Hematopoietic multipotent progenitor cell (in vitro differentiated cells): ENCODE measurements at regions not wholly inside any gene's neighbourhood (a gene's known extent, or its start where the extent isn't known, plus 50 kb on each side); places are given as distances from the start of the nearest gene placed in this dataset.

Experiments
- DNase-seq, 3 donors: peaks; one replicate each; pipeline ENCODE4 v3.0.0-alpha.2; 2011 to 2015; ENCODE audit warnings: low read depth in 2 of 3, low spot score in 2 of 3

DNA sequence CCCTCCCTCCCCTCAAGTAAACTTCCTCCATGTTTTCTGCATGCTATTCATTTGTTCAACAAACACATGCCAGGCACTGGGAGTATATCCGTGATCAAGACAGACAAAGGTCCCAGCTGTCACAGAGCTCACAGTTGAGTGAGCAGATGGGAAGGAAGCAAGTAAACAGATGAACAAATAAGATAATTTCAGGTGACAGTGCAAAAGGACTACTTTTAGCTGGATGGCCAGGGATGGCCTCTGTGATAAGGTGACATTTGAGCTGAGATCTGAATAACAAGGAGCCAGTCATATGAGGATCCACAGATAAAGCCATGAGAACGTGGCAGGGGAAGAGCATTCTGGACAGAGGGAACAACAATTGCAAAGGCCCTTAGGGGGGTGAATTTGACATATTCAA lies 121.7 kb upstream of the RAD23B start:
- DNase-seq, result no peak

DNA sequence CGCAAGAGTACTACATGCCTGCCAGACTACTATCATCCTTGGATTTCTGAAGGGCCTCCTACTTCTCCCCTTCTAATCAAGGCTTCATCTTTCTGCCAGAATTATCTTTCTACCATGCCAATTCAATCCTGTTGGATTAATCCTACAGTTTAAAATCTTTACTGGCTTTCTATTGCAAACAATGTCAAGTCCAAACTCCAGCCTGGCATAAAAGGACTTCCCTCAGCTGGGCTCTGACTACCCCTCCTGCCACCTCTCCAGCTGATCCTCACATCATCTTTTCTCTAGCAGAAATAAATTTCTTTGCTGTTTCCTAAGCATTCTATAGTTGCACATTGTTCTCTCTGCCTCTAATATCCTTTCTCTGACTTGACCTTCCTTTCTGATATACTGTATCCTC lies 119.7 kb upstream of the RAD23B start:
- no peak for DNase-seq

DNA sequence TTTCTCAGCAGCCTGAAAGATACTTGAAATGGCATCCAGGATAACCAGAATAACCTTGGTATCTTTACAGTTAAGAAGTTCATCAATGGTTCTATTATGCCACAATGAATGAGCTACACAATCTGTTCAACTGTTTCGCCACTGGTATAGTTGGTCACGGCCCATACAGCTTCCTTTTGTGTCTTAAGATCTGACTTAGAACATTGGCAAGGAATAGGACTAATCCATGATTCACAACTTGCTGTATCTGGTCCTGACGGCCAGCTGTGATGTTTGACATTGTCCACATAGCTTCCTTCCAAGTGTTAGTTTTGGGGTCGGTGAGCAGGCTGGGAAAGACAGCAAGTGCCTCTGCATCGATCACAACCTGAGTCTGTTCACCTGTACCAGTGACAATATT lies 113.3 kb upstream of the RAD23B start:
- DNase-seq, result no peak

DNA sequence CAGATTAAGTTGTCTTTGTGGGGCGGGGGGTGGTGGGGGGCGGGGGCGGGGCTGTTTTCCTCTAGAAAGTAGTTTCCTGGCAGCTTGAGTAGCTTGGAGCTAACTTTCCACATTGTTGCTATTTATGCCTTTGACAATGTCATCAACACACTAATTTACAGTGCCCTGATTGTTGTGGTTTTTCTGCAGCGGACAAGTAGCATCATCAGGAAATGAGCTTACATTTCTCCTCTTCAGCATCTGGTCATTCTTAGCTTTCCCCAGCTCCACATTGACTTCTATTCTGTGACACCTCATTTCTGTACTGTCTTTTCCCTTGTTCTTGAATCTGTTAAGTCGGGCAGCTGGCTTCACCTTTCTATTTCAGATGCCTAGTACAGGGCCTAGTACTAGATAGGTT lies 112.3 kb upstream of the RAD23B start:
- no peak for DNase-seq

DNA sequence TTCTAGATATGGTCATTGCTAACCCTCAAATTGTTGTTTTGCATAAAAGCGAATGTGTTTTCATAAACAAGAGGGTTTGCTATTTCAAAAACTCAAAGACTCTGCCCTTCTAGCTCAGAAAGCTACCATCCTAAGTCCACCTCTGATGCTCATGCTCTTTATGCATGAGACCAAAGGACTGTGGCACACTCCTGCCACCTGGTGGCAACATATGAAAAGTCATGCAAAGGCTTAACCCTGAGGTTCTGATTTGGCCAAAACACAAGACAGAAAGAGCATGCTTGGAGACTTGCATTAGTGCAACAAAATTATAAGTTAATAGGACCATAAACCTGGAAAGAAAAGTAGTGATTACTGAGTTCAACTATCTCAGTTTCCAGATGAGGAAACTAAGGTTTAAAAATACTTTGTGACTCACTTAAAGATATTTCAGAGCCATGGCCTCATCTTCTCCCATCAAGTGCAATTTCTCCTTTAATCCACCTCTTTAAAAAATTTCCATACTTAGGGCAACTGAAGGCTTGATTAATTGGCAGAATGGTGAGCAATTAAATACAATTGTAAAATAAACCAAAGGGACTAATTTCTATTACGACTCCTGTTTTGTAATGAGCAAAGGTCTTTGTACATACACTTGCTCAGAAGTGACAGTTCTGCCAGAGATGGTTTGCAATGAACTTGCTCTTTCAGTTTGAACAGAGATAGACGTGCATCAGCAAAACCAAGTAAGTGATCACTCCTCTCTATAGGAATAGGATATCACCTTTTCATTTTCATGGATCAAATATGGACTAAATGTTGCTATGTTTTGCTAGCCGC lies 110.7 kb upstream of the RAD23B start:
- DNase-seq, result peak; percentile 9 to 85 (median 54)

DNA sequence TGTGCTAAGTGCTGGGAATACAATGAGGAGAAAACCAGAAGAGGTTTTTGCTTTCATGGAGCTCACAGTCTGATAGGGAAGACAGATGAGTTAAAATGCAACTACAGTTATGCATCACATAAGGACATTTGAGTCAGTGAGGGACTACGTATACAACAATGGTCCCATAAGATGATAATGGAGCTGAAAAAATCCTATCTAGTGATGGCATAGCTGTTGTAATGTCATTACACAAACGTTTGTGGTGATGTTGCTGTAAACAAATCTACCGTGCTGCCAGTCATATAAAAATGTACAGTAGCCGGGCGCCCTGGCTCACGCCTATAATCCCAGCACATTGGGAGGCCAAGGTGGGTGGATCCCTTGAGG lies 110.1 kb upstream of the RAD23B start:
- DNase-seq, result no peak

DNA sequence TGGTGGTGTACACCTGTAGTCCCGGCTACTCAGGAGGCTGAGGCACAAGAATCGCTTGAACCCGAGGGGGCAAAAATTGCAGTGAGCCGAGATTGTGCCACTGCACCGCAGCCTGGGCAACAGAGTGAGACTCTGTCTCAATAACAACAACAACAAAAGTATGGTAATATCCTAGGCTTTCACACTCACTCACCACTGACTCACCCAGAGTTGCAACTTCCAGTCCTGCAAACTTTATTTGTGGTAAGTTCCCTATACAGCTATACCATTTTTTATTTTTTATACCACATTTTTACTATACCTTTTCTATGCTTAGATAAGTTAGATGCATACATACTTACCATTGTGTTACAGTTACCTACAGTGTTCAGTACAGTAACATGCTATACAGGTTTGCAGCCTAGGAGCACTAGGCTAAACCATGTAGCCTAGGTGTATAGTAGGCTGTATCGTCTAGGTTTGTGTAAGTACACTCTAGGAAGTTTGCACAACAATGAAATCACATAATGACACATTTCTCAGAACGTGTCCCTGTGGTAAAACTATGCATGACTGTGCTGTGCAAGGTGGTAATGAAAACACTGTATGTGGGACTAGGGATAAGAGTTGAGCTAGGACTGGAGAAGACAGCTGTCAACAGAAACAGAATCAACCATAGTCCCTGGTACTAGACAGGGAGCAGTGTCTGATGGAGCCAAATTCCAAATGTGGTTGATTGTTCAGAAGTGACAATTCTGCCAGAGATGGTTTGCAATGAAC lies 109.5 kb upstream of the RAD23B start:
- DNase-seq, result no peak

DNA sequence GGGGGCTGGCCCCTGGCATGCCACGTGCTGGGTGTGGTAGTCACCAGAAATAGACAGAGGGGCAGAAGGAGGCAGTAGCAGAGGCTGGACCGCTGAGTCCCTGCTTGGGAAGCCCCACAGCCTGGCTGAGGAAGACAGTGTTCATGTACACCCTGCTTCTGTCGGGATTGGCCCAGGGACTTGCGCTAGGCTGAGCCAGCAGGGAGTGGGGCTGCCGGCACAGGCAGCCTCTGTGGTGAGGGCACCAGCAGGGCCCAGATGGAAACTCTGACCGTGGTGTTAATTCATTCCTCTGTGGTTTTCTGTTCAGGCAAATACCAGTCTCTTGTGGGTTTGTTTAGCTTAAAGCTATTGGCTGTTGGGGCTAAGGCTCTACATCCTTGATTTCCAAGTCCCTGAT lies 108.6 kb upstream of the RAD23B start:
- no peak for DNase-seq

DNA sequence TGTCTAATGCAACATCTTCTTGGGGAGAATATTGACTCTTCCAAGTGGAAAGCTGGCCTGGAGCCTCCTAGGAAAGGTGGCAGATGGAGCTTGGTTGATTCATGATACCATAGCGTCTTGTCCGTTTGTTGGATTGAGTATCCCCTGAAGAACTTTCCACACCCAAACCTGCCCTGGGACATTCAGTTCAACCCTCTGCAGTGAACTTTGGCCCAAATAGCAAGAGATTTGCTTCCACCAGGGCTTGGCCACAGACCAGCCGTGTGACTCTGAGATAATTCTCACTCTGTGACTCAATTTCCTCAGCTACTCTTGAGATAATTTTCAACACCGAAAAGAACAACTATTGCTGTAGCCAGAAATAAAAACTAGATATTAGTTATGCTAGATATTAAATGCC lies 108.0 kb upstream of the RAD23B start:
- DNase-seq, result no peak

DNA sequence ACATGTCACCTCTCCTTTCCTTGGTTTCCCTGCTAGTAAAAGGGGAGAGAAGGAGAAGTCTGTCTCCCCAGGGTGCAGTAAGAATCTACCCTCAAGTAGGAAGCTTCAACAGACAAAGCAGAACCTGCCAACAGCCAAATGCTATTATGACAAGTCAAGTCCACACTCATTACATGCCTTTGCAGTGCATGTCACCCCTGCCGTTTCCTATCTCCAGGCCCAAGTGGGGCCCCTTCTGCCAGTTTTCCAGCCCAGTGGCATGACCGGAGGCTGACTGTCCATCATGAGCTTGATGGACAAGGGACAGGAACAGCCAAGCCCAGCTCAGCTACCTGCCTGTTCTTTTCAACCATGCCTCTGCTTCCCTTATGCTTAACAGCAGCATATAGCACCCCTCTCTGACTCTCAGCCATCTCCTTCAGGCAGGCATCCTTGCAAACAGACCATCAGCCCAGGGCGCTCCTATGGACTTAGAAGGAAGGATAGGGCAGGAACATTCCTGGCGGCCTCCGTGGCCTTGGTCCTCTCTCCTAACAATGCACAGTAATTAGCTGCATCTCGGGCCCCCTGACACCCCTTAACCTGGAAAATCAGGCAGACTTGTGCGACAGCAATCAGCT lies 107.2 kb upstream of the RAD23B start:
- no peak for DNase-seq

DNA sequence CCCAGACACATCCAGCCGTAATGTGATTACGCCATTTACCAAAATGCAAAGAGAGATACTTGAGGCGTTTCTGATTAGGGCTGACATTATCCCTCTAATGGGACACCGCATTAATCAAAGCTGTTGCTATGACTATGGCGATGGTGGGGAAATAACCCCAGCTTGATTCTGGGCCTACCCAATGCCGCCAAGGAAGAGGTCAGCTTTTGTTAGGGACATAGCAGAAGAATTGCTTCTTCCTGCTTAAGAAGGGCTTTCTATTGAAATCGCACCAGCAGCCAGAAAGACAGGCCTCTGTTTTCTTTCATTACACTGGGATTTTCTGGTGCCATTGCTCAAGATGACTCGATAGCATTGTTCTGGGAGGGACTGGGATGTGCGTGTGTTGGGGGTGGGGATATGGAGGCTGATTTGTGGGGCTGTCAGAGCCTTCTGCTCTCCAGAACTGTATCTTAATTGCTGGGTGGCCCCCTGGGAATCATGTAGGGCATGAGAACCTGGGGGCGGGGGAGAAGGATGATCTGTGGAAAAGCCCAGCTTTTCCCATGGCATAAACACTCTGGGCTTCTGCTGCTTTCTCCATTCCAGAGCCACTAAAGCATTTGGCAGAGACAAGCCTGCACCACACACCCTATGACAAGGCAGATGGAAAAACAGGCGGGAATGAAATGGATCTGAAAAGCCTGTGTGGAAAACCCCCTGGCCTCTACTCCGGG lies 106.5 kb upstream of the RAD23B start:
- DNase-seq, result no peak

DNA sequence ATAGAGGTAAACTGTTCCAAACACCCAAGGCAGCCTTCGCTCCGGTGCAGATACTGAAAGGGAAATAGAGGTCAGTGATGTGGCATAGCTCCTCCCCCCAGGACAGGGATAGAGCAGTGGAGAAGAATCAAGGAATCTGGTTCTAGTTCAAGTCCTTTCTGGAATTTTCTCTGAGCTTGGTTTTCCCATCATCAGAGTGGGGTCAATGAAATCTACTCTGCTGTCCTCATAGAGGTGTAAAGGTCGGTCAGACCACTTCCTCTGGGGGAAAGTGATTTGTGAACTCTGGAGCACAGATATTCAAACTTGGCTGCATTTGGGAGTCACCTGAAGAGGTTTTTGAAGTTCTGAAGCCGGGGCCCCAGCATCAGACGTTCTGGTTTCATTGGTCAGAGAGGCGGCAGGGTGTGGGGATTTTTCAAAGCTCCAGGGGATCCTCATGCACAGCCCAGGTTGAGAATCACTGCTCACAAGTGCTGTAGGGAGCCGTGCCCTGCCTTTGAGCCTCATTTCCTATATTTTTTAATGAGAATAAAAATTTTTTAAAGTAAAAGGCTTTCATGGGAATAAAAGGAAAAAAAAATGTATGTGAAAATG lies 105.7 kb upstream of the RAD23B start:
- DNase-seq, result no peak

DNA sequence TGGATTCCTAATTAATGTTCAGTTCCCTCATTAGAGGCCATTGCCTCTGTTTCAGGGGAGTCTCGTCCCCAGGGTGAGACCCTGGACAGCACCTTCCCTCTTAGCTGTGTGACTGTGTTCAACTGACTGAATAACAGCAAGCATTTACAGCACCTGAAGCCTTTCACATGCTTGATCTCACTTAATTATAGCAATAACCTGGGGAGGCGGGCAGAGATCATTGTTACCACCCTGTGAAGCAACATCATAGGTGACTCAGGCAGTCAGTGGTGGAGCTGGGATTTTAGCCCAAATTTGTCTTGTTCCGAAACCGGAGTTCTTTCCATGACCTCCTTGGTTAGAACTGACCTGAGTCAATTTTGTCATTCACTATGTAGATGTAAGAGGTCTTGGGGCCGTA lies 105.2 kb upstream of the RAD23B start:
- DNase-seq, result no peak

DNA sequence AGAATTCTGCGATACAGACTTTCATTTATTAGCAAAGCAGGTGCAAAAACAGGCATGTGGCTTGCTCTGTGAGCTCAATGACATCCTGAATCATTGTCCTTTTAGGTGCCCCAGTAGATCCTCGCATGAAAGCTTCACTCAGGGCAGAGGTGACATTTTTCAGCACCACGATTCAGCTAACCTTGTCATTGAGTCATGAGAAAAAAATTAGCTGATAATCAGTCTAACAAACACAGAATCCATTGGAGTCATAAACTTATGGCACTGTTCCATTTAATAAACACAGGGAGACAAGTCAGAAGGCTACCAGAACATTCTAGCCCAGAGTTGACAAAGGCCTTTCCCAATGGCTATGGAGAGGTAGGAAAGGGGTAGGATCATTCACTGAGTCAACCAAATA lies 104.8 kb upstream of the RAD23B start:
- no peak for DNase-seq

DNA sequence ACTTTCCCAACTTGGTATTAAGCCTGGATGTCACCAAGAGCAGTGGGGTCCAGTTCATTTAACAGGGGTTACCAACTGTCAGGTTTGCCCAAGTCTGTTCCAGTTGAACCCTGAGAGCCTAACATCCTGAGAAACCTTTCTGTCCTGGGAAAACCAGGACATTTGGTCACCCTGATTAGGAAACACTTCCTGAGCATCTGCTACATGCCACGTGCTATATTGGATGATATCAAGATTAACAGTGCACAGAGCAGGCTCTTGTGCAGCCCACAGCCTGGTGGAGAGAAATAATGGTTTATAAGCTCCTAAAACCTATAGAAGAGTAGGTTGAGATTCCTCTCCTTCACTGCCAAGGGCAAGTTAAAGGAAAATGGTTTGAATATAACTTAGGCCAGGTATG lies 102.9 kb upstream of the RAD23B start:
- no peak for DNase-seq

DNA sequence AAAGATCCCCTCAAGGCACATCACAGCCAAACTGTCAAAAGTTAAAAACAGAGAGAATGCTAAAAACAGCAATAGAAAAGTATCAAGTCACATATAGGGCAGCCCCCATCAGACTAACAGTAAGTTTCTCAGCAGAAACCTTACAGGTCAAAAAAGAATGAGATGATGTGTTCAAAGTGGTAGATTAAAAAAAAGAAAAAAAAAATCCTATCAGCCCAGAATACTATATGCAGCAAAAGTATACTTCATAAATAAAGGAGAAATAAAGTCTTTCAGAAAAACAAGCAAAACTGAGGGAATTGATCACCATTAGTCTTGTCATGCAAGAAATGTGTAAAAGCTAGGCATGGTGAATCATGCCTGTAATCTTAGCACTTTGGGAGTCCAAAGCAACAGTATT lies 99.9 kb upstream of the RAD23B start:
- no peak for DNase-seq

DNA sequence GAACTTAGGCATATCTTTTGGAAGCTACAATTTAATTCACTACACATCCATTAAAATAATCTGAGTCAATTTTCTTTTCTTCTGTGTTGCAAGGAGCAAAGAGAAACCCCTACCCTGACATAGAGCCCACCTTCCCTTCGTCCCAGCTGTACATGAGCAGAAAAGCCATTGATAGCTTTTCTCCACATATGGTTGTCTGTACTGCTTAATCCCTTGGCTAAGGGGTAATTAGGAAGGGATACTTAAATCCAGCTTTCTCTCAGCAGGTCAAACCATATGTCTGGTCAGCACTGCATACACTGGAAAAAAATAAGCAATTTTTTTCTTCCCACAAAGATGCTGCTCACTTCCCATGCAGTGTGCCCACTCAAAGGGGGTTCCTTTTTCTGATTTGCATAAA lies 94.7 kb upstream of the RAD23B start:
- DNase-seq, result no peak

DNA sequence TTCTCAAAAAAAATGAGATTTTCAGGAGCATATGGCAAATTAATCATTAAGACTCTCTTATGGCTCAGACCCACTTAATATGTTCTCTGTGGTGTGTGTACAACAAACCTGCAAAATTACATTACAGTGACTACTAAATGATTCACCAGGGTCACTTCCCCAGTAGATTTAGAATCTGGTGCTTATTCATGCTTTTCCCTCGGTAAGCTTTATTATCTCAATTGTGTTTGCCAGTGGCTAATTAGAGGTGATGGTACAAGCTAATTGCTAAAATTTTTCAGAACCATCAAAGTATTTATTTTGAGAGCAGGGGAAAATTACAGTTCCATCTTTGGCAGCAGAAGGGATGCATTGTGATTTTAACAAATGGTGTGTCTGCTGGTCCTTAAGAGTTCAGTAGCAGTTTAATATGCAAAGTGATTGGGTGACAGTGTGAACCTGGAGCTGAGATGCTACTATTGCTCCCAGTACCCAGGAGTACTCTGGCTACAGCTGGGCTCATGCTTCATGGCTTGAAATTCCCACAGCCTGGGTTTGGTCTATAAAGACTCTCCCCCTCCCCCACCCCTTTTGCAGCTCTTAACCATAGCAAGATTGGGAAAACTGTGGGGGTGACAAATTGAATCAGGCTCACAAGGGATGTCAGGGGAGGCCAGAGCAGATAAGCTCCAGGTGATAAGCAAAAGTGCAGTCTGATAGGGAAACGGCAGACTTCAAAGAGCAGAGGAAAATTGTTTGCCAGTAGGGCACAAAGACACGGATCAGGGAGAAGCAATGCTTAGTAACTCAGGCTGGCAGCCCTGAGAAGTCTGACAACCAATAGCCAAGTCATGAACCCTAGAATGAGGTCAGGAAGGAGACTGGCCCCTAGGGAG lies 92.8 kb upstream of the RAD23B start:
- DNase-seq, result no peak

DNA sequence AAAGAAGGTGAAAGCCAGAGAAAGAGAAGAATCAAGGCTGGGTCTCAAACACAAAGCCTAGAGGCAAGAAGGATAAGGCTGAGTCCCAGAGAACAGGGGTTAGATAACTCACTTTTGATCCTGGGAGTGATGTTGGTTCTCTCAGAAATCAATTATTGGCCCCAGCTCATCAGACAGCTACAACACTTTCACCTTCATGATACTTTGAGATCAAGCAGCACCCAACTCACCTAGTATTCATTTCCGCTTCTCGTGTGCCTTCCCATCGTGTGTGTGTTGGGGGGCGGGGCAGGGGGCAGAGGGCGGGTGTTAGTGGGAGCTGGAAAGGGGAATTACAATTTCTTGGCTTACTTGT lies 92.2 kb upstream of the RAD23B start:
- no peak for DNase-seq

DNA sequence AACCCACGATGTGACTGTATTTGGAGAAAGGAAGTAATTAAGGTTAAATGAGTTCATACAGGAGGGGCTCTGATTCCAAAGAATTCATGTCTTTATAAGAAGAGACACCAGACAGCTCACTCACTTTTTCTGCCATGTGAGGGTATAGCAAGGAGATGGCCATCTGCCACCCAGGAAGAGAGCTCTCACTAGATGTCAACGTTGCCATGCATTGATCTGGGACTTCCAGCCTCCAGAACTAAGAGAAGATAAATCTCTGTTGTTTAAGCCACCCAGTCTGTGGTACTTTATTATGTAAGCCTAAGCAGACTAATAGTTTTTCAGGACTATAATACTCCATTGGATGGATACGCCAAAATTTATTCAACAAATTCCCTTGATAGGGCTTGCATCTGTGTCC lies 89.8 kb upstream of the RAD23B start:
- DNase-seq, result no peak
